ENCODE measurements at regions not wholly inside any gene's neighbourhood (a gene's known extent, or its start where the extent isn't known, plus 50 kb on each side); places are given as distances from the start of the nearest gene placed in this dataset.

DNA sequence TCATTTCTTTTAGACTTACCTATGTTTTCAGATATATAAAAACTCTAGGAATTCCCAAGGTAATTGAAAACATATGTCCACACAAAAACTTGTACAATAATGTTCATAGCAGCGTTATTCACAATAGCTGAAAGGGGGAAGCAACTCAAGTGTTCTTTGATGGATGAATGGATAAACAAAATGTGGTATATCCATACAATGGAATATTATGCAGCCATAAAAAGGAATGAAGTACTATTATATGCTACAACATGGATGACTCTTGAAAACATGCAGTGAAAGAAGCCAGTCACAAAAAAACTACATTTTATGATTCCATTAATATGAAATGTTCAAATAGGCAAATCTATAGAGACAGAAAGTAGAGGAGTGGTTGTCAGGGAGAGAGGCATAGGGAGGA is 62.2 kb upstream of the WDR26 start:
- DNase-seq (ENCODE audit: low read depth) = no peak
- ChIA-PET CTCF (interaction anchor here (1.1 kb wide), 1 partner anchor 40 kb away, joined by 3 read pairs; no protein-coding TSS in a partner anchor), POLR2A (no interaction called here)
- Histone ChIP-seq H3K4me3 (ENCODE audit: low read depth, low read length) (no peak overlapping the region), H3K27me3 (ENCODE audit: control insufficient read depth, insufficient read depth, low read length) (no peaks in the 10 kb centered on the region), H3K36me3 (ENCODE audit: control insufficient read depth, insufficient read depth, low read length) (no peaks in the 10 kb centered on the region)
- TF ChIP-seq, protein P1, sequence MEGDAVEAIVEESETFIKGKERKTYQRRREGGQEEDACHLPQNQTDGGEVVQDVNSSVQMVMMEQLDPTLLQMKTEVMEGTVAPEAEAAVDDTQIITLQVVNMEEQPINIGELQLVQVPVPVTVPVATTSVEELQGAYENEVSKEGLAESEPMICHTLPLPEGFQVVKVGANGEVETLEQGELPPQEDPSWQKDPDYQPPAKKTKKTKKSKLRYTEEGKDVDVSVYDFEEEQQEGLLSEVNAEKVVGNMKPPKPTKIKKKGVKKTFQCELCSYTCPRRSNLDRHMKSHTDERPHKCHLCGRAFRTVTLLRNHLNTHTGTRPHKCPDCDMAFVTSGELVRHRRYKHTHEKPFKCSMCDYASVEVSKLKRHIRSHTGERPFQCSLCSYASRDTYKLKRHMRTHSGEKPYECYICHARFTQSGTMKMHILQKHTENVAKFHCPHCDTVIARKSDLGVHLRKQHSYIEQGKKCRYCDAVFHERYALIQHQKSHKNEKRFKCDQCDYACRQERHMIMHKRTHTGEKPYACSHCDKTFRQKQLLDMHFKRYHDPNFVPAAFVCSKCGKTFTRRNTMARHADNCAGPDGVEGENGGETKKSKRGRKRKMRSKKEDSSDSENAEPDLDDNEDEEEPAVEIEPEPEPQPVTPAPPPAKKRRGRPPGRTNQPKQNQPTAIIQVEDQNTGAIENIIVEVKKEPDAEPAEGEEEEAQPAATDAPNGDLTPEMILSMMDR (IDR thresholded peaks at IDR 0.05; ENCODE audit: insufficient read depth, low read depth, low read length) = no peak

DNA sequence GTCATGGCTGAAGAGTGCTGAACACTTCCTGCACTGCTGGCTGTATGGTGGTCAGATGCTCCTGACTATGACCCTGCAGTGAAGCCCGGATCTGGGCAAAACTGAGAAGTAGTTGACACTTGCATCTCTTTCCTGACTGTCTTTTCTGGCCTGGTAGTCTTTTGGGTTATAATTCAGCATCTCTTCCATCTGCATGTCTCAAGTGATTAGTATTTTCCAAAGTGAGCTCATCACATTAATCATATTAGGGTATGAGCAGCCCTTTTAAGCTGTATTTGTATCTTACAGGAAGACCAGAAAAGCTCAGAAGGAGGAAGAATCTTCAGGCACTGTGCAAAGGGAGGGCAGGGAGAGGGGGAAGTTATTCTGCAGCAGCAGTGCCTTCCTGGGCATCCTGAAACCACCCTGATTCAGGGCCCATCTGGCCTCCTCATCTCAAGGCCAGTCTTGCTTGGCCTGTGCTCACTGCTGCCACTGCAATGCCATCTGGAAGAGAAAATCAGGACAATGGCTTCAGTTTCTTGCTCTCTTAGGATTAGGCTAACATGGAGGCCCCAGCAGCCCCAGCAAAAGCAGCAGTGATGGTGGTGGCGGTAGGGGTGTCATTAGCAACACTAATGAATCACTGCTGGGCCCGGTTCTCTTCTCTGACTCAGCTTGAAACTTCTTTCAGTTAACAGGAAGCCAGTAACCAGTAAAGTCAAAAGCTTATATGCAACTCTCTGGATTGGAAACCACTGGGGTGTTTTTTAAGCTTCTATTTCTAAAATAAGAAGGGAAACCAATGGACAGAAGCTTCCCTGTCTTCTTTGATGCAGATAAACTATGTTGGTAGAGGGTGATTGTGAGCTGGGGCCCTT is 63.3 kb upstream of the WDR26 start:
- Histone ChIP-seq H3K27me3 (ENCODE audit: control insufficient read depth, insufficient read depth, low read length) (no peaks in the 10 kb centered on the region), H3K4me3 (ENCODE audit: low read depth, low read length) (no peak overlapping the region)

DNA sequence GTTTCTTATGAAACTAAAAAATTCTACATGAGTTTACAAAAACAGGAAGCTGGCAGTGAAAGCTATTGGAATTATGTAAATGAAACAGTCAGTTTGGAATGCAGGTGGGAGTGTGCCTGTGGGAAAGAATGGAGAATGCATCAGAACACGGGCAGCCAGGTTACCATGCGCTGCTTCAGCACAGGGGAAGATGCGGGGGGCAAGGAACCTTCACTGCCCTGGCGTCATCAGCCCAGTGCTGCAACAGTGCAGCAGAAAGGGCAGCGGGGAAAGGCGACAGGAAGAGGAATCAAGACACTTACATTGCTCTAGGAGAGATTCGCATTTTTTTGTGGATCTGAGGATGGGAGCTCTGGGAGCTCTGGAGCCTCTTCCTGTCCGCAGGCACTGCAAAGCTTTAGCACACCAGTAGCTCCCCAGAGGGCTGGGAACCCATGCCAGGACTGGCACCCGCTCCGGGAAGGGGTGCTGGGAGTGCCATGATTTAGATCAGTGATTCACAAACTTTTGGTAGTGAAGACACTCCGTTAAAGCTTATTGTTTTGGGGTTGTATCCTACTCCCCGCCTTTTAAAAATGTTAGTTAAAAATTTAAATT is 64.1 kb upstream of the WDR26 start:
- H3K4me3 ChIP-seq (ENCODE audit: low read depth, low read length) = no peak overlapping the region
- POLR2A ChIA-PET = no interaction called here
- H3K36me3 ChIP-seq (ENCODE audit: control insufficient read depth, insufficient read depth, low read length) = no peaks in the 10 kb centered on the region
- CTCF ChIA-PET = interaction anchor here (1.0 to 2.0 kb wide), 5 partner anchors 9 to 354 kb away, joined by 3 to 6 read pairs (median 5); no protein-coding TSS in a partner anchor
- TF ChIP-seq, protein P1 (IDR thresholded peaks at IDR 0.05; ENCODE audit: insufficient read depth, low read depth, low read length) = no peak
- H3K27me3 ChIP-seq (ENCODE audit: control insufficient read depth, insufficient read depth, low read length) = no peaks in the 10 kb centered on the region
- no peak for DNase-seq (ENCODE audit: low read depth)

More for the DNA sequence above, 63.3 kb upstream of the WDR26 start:
- no peaks in the 10 kb centered on the region for H3K36me3 ChIP-seq (ENCODE audit: control insufficient read depth, insufficient read depth, low read length)
- TF ChIP-seq, protein P1 (IDR thresholded peaks at IDR 0.05; ENCODE audit: insufficient read depth, low read depth, low read length) = 0 out of 2 replicates have a peak, but pooled peaks have one; percentile 4
- ChIA-PET CTCF (interaction anchor here (0.5 to 2.0 kb wide), 6 partner anchors 9 to 354 kb away, joined by 3 to 6 read pairs (median 4); no protein-coding TSS in a partner anchor), POLR2A (no interaction called here)
- peak; percentile 54 for DNase-seq (ENCODE audit: low read depth)

DNA sequence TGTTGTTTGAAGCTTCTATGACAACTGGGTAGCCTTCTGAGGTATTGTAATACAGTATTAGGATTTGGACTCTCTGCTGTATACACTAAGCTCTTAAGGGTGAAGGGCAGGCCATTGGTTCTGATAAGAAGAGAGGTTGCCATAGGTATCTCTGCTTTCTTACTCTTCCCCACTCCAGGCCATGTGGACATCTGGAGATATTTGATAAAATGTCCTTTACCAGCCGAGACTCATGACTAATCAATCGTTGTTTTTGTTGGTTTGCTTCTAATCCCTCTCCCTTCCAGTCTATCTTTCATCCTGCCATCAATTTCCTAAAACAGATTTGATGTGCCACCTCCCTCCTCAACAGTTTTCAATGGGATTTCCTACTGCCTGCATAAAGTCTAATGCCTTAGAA is 64.6 kb upstream of the WDR26 start:
- H3K4me3 ChIP-seq (ENCODE audit: low read depth, low read length) = no peak overlapping the region
- TF ChIP-seq, protein P1 (IDR thresholded peaks at IDR 0.05; ENCODE audit: insufficient read depth, low read depth, low read length) = no peak
- ChIA-PET CTCF (interaction anchor here (1.2 to 2.0 kb wide), 4 partner anchors 9 to 353 kb away, joined by 3 to 6 read pairs (median 4); no protein-coding TSS in a partner anchor), POLR2A (no interaction called here)
- H3K27me3 ChIP-seq (ENCODE audit: control insufficient read depth, insufficient read depth, low read length) = no peaks in the 10 kb centered on the region
- DNase-seq (ENCODE audit: low read depth) = no peak
- no peaks in the 10 kb centered on the region for H3K36me3 ChIP-seq (ENCODE audit: control insufficient read depth, insufficient read depth, low read length)

DNA sequence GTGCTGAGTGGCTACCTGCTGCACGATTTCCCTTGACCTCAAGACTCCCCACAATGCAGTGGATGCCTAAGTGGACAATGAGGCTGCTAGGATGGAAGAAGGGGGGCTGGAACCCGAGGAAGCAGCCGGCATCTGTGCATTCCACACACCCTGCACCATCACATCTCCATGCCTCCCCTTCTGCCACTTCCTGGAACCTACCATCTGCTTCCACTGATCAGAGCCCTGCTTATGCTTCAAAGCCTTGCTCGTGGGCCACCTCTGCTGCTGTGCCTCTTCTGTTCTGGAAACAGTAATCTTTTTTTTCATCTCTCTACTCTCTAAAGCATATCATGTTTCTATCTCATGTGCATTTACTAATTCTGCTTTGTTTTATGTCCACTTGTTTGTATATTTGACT is 66.2 kb upstream of the WDR26 start:
- POLR2A ChIA-PET = no interaction called here
- CTCF ChIA-PET = no interaction called here
- no peak for DNase-seq (ENCODE audit: low read depth)
- TF ChIP-seq, protein P1 (IDR thresholded peaks at IDR 0.05; ENCODE audit: insufficient read depth, low read depth, low read length) = no peak
- Histone ChIP-seq H3K27me3 (ENCODE audit: control insufficient read depth, insufficient read depth, low read length) (no peaks in the 10 kb centered on the region), H3K36me3 (ENCODE audit: control insufficient read depth, insufficient read depth, low read length) (no peaks in the 10 kb centered on the region), H3K4me3 (ENCODE audit: low read depth, low read length) (no peak overlapping the region)
